Body of pancreas (tissue), 4 donors: ENCODE measurements at regions not wholly inside any gene's neighbourhood (a gene's known extent, or its start where the extent isn't known, plus 50 kb on each side); places are given as distances from the start of the nearest gene placed in this dataset.

Experiments
- POLR2A ChIP-seq, 3 donors: fragments of 450-650 bp; IDR thresholded peaks; one replicate each; pipeline ENCODE4 v1.6.1; 2016; ENCODE audit warnings: antibody characterized with exemption in 3 of 3, mild to moderate bottlenecking in 2 of 3
- TF ChIP-seq, protein P1 (sequence below), 7 experiments: fragments of 450-650 bp in 4 of 7; fragments of 200-600 bp in 3 of 7; sonication (generic) in 3 of 7; IDR thresholded peaks; one replicate each; pipeline ENCODE4 v1.5.1; 2016 to 2019; ENCODE audit warnings: antibody characterized with exemption in 7 of 7

DNA sequence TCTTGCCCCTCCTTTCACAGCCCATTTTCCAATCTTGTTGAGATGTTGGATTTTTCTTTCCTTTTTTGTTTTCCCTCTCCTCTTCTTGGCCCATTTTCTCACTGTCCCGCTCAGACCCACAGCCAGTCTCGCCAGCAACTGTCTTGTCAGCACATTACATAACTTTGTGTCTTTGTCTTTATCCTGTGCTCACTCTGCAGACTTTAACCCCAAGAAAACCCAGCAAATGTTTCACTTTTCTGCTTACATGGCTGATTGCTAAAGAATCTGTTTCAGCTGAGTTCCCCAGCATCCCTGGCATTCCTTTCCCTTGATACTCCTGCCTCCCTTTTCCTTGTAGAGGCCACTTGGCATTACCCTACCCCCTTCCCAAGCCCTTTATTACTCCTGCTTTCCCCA is 74.6 kb downstream of the ZNF648 start:
- TF ChIP-seq, protein P1, sequence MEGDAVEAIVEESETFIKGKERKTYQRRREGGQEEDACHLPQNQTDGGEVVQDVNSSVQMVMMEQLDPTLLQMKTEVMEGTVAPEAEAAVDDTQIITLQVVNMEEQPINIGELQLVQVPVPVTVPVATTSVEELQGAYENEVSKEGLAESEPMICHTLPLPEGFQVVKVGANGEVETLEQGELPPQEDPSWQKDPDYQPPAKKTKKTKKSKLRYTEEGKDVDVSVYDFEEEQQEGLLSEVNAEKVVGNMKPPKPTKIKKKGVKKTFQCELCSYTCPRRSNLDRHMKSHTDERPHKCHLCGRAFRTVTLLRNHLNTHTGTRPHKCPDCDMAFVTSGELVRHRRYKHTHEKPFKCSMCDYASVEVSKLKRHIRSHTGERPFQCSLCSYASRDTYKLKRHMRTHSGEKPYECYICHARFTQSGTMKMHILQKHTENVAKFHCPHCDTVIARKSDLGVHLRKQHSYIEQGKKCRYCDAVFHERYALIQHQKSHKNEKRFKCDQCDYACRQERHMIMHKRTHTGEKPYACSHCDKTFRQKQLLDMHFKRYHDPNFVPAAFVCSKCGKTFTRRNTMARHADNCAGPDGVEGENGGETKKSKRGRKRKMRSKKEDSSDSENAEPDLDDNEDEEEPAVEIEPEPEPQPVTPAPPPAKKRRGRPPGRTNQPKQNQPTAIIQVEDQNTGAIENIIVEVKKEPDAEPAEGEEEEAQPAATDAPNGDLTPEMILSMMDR (IDR thresholded peaks at IDR 0.05), result no peak
- TF ChIP-seq POLR2A (IDR thresholded peaks at IDR 0.05), result no peak
